OCI-LY3 (cell line): ENCODE measurements at regions not wholly inside any gene's neighbourhood (a gene's known extent, or its start where the extent isn't known, plus 50 kb on each side); places are given as distances from the start of the nearest gene placed in this dataset.
"Not testable (repeated sequence)": the region's sequence is repeated elsewhere in the genome, so short reads cannot be mapped to it uniquely, and the experiment has no call there.

Experiments
- H2AFZ ChIP-seq: fragments of 200-600, 300-600 bp; shearing (Covaris generic); 2 replicates; pipeline ENCODE4 v1.6.0; 2014; ENCODE audit warnings: antibody characterized with exemption, low read depth, low read length
- H3K27ac ChIP-seq: fragments of 200-600, 300-600 bp; sonication (generic); 2 replicates; pipeline ENCODE4 v1.5.1; 2014; ENCODE audit warnings: mild to moderate bottlenecking, low read length, moderate library complexity, mixed read lengths
- H3K27me3 ChIP-seq: fragments of 200-600, 300-600 bp; sonication (generic); 2 replicates; pipeline ENCODE4 v1.6.1; 2014; ENCODE audit warnings: low read depth, low read length, mixed read lengths
- H3K36me3 ChIP-seq: fragments of 200-600, 300-600 bp; sonication (generic); replicated peaks from 2 replicates; pipeline ENCODE3; 2014; ENCODE audit warnings: low read depth, low read length, mixed read lengths
- H3K4me1 ChIP-seq: fragments of 300-600, 200-600 bp; sonication (generic); 2 replicates; pipeline ENCODE4 v1.6.1; 2014; ENCODE audit warnings: low read length, mixed read lengths
- H3K4me2 ChIP-seq: fragments of 200-600, 300-600 bp; sonication (generic); 2 replicates; pipeline ENCODE4 v1.6.1; 2014; ENCODE audit warnings: low read length, mixed read lengths
- H3K4me3 ChIP-seq: fragments of 300-600, 200-600 bp; sonication (generic); 2 replicates; pipeline ENCODE4 v1.5.1; 2014; ENCODE audit warnings: antibody characterized with exemption, mild to moderate bottlenecking, low read length, moderate library complexity
- H3K79me2 ChIP-seq: fragments of 300-600, 200-600 bp; shearing (Covaris generic); 2 replicates; pipeline ENCODE4 v1.6.1; 2014; ENCODE audit warnings: mild to moderate bottlenecking, low read length, mixed read lengths
- H3K9ac ChIP-seq: fragments of 300-600, 200-600 bp; shearing (Covaris generic); 2 replicates; pipeline ENCODE4 v1.6.0; 2014; ENCODE audit warnings: mild to moderate bottlenecking, low read length, moderate library complexity
- H3K9me3 ChIP-seq: fragments of 200-600, 300-600 bp; shearing (Covaris generic); 2 replicates; pipeline ENCODE4 v1.6.1; 2014; ENCODE audit warnings: low read length, mixed read lengths; ENCODE audit not compliant: insufficient read depth
- H4K20me1 ChIP-seq: fragments of 200-600, 300-600 bp; sonication (generic); 2 replicates; pipeline ENCODE4 v1.6.1; 2016; ENCODE audit warnings: low read length, mixed read lengths; ENCODE audit not compliant: insufficient read depth
- CTCF ChIP-seq: fragments of 200-600, 300-600 bp; sonication (generic); IDR thresholded peaks from 2 replicates; pipeline ENCODE4 v1.5.1; 2014; ENCODE audit warnings: antibody characterized with exemption, low read length, low read depth
- EZH2phosphoT487 ChIP-seq: fragments of 200-600 bp; shearing (Covaris generic); IDR thresholded peaks from 2 replicates; pipeline ENCODE4 v1.6.1; 2018; ENCODE audit warnings: antibody characterized with exemption, mixed run types, low read depth

- H3K4me3 ChIP-seq = no peak overlapping the region
- no peak overlapping the region for H3K27ac ChIP-seq
- no peaks in the 10 kb centered on the region for H3K79me2 ChIP-seq
- H3K9ac ChIP-seq = no peak overlapping the region
- no peak for TF ChIP-seq CTCF
- TF ChIP-seq EZH2phosphoT487 = no peak
- no peaks in the 10 kb centered on the region for H3K4me1 ChIP-seq
- no peak overlapping the region for H2AFZ ChIP-seq
- no peaks in the 10 kb centered on the region for H4K20me1 ChIP-seq
- H3K9me3 ChIP-seq = no peaks in the 10 kb centered on the region
- no peak overlapping the region for H3K4me2 ChIP-seq
- no peaks in the 10 kb centered on the region for H3K27me3 ChIP-seq
- H3K36me3 ChIP-seq = no peaks in the 10 kb centered on the region
These were observed 250.0 kb downstream of the PLOD2 start for GRCh38 chr3:145911016-145911415.

- Histone ChIP-seq H3K36me3 (no peaks in the 10 kb centered on the region), H3K4me3 (no peak overlapping the region), H3K27me3 (no peaks in the 10 kb centered on the region), H3K27ac (no peak overlapping the region), H3K9ac (no peak overlapping the region), H2AFZ (no peak overlapping the region; the same call in 1 of the 2 replicates), H3K79me2 (no peaks in the 10 kb centered on the region), H3K4me2 (no peak overlapping the region), H3K4me1 (no peaks in the 10 kb centered on the region), H4K20me1 (no peaks in the 10 kb centered on the region), H3K9me3 (no peaks in the 10 kb centered on the region; the same call in 1 of the 2 replicates)
- TF ChIP-seq EZH2phosphoT487 = no peak
- TF ChIP-seq CTCF = peak; percentile 29
These were observed 245.2 kb downstream of the PLOD2 start for GRCh38 chr3:145915787-145916186.

GRCh38 chr3:145927736-145928135, 233.2 kb downstream of the PLOD2 start:
- not testable (repeated sequence) for H4K20me1 ChIP-seq, H2AFZ ChIP-seq, H3K36me3 ChIP-seq, H3K27me3 ChIP-seq, H3K9ac ChIP-seq, H3K4me1 ChIP-seq, H3K9me3 ChIP-seq, H3K27ac ChIP-seq, H3K79me2 ChIP-seq, H3K4me2 ChIP-seq, H3K4me3 ChIP-seq

GRCh38 chr3:145936971-145937370, 224.0 kb downstream of the PLOD2 start:
- H4K20me1 ChIP-seq = no peaks in the 10 kb centered on the region
- H2AFZ ChIP-seq = no peak overlapping the region
- no peak overlapping the region for H3K4me2 ChIP-seq
- H3K9ac ChIP-seq = no peak overlapping the region
- H3K27me3 ChIP-seq = no peaks in the 10 kb centered on the region
- no peak overlapping the region for H3K27ac ChIP-seq
- TF ChIP-seq CTCF = no peak
- TF ChIP-seq EZH2phosphoT487 = no peak
- H3K79me2 ChIP-seq = no peaks in the 10 kb centered on the region
- no peaks in the 10 kb centered on the region for H3K36me3 ChIP-seq
- no peaks in the 10 kb centered on the region for H3K4me1 ChIP-seq
- no peak overlapping the region for H3K4me3 ChIP-seq
- no peaks in the 10 kb centered on the region for H3K9me3 ChIP-seq

- no peaks in the 10 kb centered on the region for H3K79me2 ChIP-seq
- H3K36me3 ChIP-seq = no peaks in the 10 kb centered on the region
- TF ChIP-seq CTCF (no peak), EZH2phosphoT487 (no peak)
- no peaks in the 10 kb centered on the region for H3K27me3 ChIP-seq
- no peak overlapping the region for H3K4me2 ChIP-seq
- H3K9ac ChIP-seq = no peak overlapping the region
- no peak overlapping the region for H2AFZ ChIP-seq
- H3K4me1 ChIP-seq = 0 out of 2 replicates have a peak, but pooled peaks cover 5% of the 10 kb centered on the region
- H3K27ac ChIP-seq = no peak overlapping the region
- no peaks in the 10 kb centered on the region for H4K20me1 ChIP-seq
- H3K9me3 ChIP-seq = no peaks in the 10 kb centered on the region
- H3K4me3 ChIP-seq = no peak overlapping the region
These were observed 221.6 kb downstream of the PLOD2 start for GRCh38 chr3:145939431-145939830.
